ENCODE measurements at regions not wholly inside any gene's neighbourhood (a gene's known extent, or its start where the extent isn't known, plus 50 kb on each side); places are given as distances from the start of the nearest gene placed in this dataset.

- no peaks in the 10 kb centered on the region for H3K9me3 ChIP-seq (ENCODE audit: control insufficient read depth, insufficient read depth, low read depth, low read length)
- H3K9ac ChIP-seq (ENCODE audit: insufficient read depth, low read length), result no peak overlapping the region
- H3K4me1 ChIP-seq (ENCODE audit: control insufficient read depth, extremely low read depth, insufficient read depth, low read length), result peaks cover 4% of the 10 kb centered on the region
- TF ChIP-seq EZH2 (IDR thresholded peaks at IDR 0.05; ENCODE audit: low read length, missing control alignments), result no peak
- TF ChIP-seq CTCF (conservative IDR thresholded peaks at IDR 0.05 in 1 of 2, IDR thresholded peaks at IDR 0.05 in 1 of 2; ENCODE audit: low read depth in 1 of 2, low read length in 2 of 2), result no peak
- no peak overlapping the region for H2AFZ ChIP-seq (ENCODE audit: low read length)
- peak overlapping the region; percentile 18 for H3K27ac ChIP-seq (ENCODE audit: insufficient read depth, low read length)
- H3K4me2 ChIP-seq (ENCODE audit: extremely low read depth, insufficient read depth, low read length), result no peak overlapping the region
- no peaks in the 10 kb centered on the region for H3K79me2 ChIP-seq (ENCODE audit: control insufficient read depth, insufficient read depth, low read length)
- H3K36me3 ChIP-seq (ENCODE audit: control insufficient read depth, insufficient read depth, low read length), result no peaks in the 10 kb centered on the region
- H4K20me1 ChIP-seq (ENCODE audit: control insufficient read depth, extremely low read depth, insufficient read depth, low read length), result no peaks in the 10 kb centered on the region
- peak in 1 of 2 donors; percentile 55 for DNase-seq (ENCODE audit: low read depth in 2 of 2)
- no peak overlapping the region for H3K4me3 ChIP-seq (replicated peaks in 1 of 4; ENCODE audit: control extremely low read depth in 1 of 4, insufficient read depth in 1 of 4, low read depth in 3 of 4, low read length in 4 of 4)
- no peaks in the 10 kb centered on the region for H3K27me3 ChIP-seq (ENCODE audit: control insufficient read depth, insufficient read depth, low read length)
Measured at GRCh38 chr1:55286856-55287602, 71.9 kb upstream of the USP24 start.

- Histone ChIP-seq H3K27me3 (ENCODE audit: control insufficient read depth, insufficient read depth, low read length) (no peaks in the 10 kb centered on the region), H3K79me2 (ENCODE audit: control insufficient read depth, insufficient read depth, low read length) (no peaks in the 10 kb centered on the region), H3K27ac (ENCODE audit: insufficient read depth, low read length) (no peak overlapping the region), H3K9me3 (ENCODE audit: control insufficient read depth, insufficient read depth, low read depth, low read length) (no peaks in the 10 kb centered on the region), H3K4me3 (replicated peaks in 1 of 4; ENCODE audit: control extremely low read depth in 1 of 4, insufficient read depth in 1 of 4, low read depth in 3 of 4, low read length in 4 of 4) (no peak overlapping the region), H3K36me3 (ENCODE audit: control insufficient read depth, insufficient read depth, low read length) (no peaks in the 10 kb centered on the region), H4K20me1 (ENCODE audit: control insufficient read depth, extremely low read depth, insufficient read depth, low read length) (no peaks in the 10 kb centered on the region), H3K4me2 (ENCODE audit: extremely low read depth, insufficient read depth, low read length) (no peak overlapping the region), H2AFZ (ENCODE audit: low read length) (no peak overlapping the region), H3K4me1 (ENCODE audit: control insufficient read depth, extremely low read depth, insufficient read depth, low read length) (peaks cover 4% of the 10 kb centered on the region), H3K9ac (ENCODE audit: insufficient read depth, low read length) (no peak overlapping the region)
- DNase-seq (ENCODE audit: low read depth in 2 of 2), result no peak
- TF ChIP-seq EZH2 (IDR thresholded peaks at IDR 0.05; ENCODE audit: low read length, missing control alignments) (no peak), CTCF (conservative IDR thresholded peaks at IDR 0.05 in 1 of 2, IDR thresholded peaks at IDR 0.05 in 1 of 2; ENCODE audit: low read depth in 1 of 2, low read length in 2 of 2) (no peak)
Measured at GRCh38 chr1:55285834-55286233, 70.7 kb upstream of the USP24 start.

- Histone ChIP-seq H3K36me3 (ENCODE audit: control insufficient read depth, insufficient read depth, low read length) (no peaks in the 10 kb centered on the region), H3K9me3 (ENCODE audit: control insufficient read depth, insufficient read depth, low read depth, low read length) (no peaks in the 10 kb centered on the region), H3K79me2 (ENCODE audit: control insufficient read depth, insufficient read depth, low read length) (no peaks in the 10 kb centered on the region), H3K4me1 (ENCODE audit: control insufficient read depth, extremely low read depth, insufficient read depth, low read length) (peaks cover 4% of the 10 kb centered on the region), H3K27me3 (ENCODE audit: control insufficient read depth, insufficient read depth, low read length) (no peaks in the 10 kb centered on the region), H3K4me2 (ENCODE audit: extremely low read depth, insufficient read depth, low read length) (no peak overlapping the region), H3K4me3 (replicated peaks in 1 of 4; ENCODE audit: control extremely low read depth in 1 of 4, insufficient read depth in 1 of 4, low read depth in 3 of 4, low read length in 4 of 4) (no peak overlapping the region), H3K27ac (ENCODE audit: insufficient read depth, low read length) (no peak overlapping the region), H2AFZ (ENCODE audit: low read length) (no peak overlapping the region), H4K20me1 (ENCODE audit: control insufficient read depth, extremely low read depth, insufficient read depth, low read length) (no peaks in the 10 kb centered on the region), H3K9ac (ENCODE audit: insufficient read depth, low read length) (no peak overlapping the region)
- TF ChIP-seq EZH2 (IDR thresholded peaks at IDR 0.05; ENCODE audit: low read length, missing control alignments), result no peak
- peak; percentile 60 to 69 for TF ChIP-seq CTCF (conservative IDR thresholded peaks at IDR 0.05 in 1 of 2, IDR thresholded peaks at IDR 0.05 in 1 of 2; ENCODE audit: low read depth in 1 of 2, low read length in 2 of 2)
- DNase-seq (ENCODE audit: low read depth in 2 of 2), result peak; percentile 32 to 75
Measured at GRCh38 chr1:55284856-55285255, 69.7 kb upstream of the USP24 start.
